GM18868 (cell line): ENCODE measurements at regions not wholly inside any gene's neighbourhood (a gene's known extent, or its start where the extent isn't known, plus 50 kb on each side); places are given as distances from the start of the nearest gene placed in this dataset.

ENCODE experiments used
- ATAC-seq: cut with Tn5 transposase; IDR thresholded peaks from one replicate; pipeline ENCODE4 v1.9.1; 2021; ENCODE audit warnings: mild to moderate bottlenecking, moderate library complexity; ENCODE audit not compliant: unreplicated experiment

DNA sequence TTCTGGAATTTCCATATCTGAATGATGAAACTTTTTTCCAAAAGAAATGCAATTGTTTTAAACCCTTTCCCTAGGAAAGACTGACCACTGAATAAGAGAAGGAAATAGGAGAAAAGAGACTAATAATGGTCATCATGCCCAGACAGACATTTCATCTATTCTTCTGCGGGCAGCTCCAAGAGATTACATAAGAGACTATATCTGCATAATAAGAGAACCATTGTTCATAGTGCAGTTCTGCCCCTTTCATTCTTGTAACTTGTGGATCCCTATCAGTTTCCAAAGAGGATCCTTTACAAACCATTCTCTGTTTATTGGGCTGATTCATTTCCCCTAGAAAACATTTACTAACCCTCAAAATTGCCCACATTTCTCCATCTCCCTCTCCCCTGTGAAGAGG lies 197.8 kb downstream of the FSCB start:
- no peak for ATAC-seq

DNA sequence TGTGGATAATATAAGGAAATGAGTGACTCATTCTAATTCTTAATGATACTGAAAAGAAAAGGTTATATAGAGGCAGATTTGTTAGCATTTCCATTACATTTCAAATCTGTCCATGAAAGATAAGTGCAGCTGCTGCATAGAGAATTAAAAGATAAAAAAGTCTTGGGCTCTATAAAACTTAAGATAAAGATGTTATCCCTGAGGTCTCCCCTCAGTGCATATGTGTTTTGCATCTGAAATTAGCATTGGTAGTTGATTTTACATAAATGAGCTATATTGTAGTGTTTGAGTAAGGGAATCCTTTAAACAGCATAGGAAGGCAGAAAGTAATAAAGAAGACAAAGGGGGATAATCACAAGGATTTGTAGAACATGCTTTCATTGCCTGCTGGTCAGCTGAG lies 206.2 kb downstream of the FSCB start:
- ATAC-seq = no peak

DNA sequence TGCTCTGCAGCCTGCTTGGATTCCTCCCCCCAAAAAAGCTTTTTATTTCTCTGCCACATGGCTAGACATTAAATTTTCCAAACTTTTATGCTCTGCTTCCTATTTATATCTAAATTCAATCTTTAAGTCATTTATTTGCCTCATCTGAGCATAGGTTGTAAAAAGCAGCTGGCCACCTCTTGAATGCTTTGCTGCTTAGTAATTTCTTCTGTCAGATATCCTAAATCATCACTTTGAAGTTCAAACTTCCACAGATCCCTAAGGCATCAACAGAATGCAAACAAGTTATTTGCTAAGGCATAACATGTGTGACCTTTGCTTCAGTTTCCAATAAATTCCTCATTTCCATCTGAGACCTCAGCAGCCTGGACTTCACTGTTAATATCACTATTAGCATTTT lies 209.6 kb downstream of the FSCB start:
- ATAC-seq = no peak

GRCh38 chr14:44291366-44291915 lies 215.6 kb downstream of the FSCB start:
- ATAC-seq = no peak

GRCh38 chr14:44287858-44288257 lies 219.2 kb downstream of the FSCB start:
- ATAC-seq = no peak

DNA sequence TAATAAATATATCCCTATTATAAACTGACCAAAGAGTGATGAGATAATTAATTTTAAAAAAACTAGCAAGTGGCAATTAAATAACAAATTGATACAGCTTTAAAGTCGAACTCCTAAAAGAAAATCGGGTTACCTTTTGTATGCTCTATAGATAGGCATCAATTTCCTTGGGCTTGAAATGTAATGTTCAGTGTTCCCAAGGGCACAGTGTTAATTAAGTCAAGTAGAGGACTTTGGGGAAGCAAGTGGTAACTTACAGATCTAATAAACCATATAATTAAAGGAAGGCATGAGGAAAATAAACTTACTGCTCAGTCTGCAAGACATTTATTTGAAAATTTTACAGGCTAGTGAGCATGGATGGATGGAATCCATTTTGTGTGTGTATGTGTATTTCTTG lies 220.9 kb downstream of the FSCB start:
- no peak for ATAC-seq

DNA sequence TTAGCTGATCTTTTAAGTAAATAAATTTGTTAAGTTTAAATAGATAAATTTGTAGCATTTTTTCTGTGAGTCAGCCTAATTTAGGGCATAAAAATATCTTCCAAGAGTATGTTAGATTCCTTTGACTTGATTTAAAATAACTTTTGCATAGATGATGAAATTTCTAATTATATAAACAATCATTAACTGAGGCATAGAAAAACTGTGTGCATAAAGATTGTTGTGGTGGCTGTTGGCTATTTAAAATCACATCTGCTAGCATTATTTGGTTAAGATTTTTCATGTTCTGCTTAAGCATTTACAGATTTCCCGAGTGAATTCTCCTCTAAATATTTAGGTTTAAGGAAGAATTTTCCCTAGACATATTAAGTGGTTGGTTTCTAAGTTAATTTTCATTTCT lies 223.2 kb downstream of the FSCB start:
- ATAC-seq = no peak

DNA sequence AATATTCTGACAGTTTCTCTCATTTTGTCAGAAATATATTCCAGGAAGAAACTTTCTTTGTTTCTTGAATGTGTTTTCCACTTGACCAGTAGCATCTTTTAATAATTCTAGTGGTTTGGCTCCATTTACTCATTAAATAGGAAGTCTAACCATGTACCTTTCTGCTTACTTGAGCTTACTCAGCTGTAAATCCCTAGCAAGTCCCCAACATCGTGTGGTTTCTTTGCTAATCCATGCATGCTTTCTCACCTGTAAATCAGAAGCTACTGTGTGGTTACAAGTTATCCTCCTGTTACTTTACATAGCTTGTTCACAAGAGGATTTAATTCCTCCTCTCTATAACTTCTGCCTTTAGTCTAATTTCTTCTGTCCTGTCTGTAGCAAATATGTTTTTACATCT lies 227.7 kb downstream of the FSCB start:
- ATAC-seq = no peak

GRCh38 chr14:44271637-44272036 lies 235.4 kb downstream of the FSCB start:
- no peak for ATAC-seq

GRCh38 chr14:44271006-44271405 lies 236.1 kb downstream of the FSCB start:
- ATAC-seq = no peak

DNA sequence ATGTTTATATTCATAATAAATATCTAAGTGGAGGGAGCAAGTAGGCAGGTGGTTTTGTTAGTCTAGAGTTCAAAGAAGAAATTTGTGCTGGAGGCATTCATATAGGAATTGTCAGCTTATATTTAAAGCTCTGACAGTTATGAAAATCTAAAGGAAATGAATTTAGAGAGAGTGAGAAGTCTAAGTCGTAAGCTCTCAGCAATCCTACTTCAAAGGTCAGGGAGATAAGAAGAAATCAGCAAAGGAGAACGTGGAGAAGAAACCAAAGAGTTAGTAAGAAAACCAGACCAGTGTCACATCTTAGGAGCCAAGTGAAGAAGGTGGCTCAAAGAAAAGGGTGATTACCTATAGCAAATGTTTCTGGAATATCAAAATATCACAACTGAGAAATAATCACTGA lies 241.8 kb downstream of the FSCB start:
- no peak for ATAC-seq

DNA sequence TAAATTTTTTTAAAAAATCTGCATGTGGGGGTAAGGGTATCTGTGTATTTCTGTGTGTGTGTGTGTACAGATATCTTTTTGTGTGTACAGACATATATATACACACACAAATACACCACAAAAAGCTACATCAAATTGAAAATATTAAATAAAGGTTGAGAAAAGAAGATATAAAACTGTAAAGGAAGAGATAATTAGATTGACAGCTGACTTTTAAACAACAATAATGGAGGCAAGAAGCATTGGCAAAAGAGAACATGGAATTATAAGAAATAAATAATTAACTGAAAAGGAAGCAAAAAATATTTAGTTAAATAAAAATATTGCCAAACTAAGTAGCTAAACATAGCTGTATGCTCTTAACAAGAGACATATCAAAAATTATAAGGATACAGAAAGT lies 291.4 kb downstream of the FSCB start:
- ATAC-seq = no peak

DNA sequence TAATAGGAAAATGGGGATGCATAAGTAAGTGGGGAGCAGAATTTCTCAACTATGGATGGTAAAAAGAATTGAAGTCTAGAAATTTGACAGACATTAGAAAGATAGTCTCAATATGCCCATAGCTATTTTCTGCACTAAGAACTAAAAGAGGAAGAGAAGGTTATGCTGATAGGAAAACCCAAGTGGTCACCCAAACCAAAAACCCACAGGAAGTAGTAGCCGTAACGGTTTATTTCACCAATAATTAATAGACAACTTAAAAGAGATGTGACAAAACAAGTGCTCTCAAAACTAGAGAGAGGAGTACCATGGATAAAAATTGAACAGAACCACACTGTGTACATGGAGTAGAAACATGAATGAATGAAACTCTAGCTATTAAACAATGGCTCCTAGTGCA lies 295.4 kb downstream of the FSCB start:
- ATAC-seq = no peak

DNA sequence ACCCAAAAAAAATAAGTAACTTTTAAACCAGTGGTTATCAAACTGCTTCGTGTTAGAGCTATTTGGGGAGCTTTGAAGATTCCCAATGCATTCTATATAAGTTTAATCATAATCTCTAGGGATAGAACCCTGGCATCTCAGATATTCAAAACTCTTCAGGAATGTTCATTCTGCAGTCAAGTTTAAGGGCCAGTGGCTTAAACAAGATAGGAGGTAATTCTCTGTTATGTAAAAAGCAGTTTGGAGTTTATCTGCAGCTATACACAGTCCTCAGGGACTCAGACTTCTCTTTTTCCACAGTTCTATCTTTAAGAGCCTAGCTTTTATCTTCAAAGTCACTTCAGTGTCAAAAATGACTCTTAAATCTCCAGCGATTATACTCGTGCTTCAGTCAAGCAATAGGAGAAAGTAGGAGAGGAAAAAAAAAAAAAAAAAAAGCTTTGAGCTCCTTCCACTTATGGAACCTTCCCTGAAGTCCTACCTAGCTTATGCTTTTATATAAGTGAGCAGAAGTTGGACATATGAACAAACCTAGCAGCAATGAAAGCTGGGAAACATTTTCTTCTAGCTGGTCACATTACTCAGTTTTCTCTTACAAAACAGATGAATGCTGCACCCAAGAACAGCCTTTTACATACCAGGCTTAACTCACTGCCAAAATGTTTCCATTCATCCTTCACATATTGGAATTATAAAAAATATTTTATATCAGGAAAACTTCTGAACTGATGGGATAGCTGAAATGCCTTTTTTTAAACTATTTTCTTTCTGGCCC lies 302.8 kb downstream of the FSCB start:
- no peak for ATAC-seq

DNA sequence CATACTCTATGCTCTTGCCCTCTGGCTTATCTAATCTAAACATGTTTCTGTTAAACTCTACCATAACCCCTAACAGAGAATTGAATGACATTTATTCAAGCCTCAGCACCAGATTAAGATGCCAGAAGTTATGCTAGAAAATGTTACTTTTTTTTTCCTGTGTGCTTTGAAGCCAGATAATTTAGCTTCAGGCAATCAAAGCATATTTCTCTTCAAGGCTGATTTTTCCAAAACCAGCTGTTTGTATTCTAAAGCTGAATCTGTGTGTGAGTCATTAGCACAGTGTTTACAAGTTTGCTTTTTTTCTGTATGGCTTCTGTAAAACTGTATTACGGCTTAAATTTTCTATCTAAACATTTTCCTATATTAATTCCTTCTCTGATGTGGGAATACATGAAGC lies 326.1 kb downstream of the FSCB start:
- no peak for ATAC-seq

- no peak for ATAC-seq
Measured at GRCh38 chr14:44170556-44170955, 336.5 kb downstream of the FSCB start.

DNA sequence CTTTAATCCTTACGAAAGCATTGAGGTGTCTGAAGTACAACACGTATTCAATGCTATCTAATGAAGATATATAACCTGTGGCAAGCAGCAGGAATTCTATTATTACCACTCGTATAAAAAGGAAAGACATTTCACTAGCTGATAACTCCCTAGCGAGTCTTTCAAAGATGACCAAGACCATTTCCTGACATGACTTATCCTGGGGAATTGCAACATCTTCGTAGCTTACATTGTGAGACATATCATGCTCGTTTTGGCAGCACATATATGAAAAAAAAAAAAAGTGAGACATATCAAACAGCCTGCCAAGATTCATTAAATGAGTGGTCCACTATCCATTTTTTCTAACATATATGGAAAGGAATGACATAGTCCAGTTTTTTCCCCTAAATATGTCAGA lies 337.0 kb downstream of the FSCB start:
- ATAC-seq = no peak

DNA sequence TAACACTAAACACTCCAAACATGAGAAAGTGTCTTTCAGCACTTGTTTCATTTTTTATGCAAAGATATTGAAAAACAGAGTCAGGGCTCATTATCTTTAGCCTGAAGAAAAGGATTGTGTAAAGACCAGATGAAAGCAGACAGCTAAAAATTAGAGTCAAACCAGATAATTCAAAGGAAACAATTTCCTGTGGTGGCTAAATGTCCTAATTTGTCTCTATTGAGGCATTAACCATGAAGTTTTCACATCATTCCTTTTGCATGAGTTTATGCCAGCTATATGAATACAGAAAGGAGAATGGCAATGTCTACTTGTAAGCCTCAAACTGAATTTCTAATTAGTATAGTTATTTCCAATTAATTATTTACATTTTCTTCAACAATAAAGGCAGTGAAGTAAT lies 338.5 kb downstream of the FSCB start:
- ATAC-seq = no peak

DNA sequence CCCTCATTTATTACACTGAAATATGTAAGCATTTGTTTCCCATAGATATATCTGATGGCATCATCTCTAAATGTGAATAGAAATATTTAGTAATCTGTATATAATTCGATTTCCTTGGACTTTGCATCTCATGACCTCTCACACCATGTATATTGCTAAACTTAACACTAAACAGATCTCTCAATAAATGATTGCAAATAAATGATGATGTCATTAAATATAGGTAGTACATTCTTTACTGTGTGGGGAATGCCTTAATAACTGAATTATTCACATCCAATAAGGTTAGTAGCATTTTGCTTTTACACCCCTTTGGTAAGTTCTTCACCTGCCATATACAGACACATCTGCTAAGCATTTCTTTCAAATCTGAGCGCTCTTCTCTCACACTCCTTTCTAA lies 340.5 kb downstream of the FSCB start:
- ATAC-seq = no peak

- no peak for ATAC-seq
Measured at GRCh38 chr14:44165936-44166335, 341.1 kb downstream of the FSCB start.

DNA sequence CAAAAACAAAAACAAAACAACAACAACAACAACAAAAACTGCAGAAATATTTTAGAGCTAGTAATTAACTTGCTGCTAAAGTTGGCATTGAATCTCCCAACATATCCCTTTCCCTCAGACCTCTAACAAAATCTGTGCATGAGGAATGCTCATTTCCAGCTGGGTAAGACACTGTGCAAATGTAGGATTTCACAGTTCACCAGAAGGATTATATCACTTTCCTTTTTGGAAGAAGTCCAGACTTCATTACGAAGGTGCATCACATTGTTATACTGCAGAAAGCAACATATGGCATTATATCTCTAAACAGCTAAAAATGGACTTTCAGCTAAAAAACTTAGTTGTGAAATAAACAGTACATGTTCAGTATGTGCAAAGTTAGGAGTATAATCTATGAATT lies 341.8 kb downstream of the FSCB start:
- ATAC-seq = no peak

- no peak for ATAC-seq
Measured at GRCh38 chr14:44163946-44164345, 343.1 kb downstream of the FSCB start.

- ATAC-seq = no peak
Measured at GRCh38 chr14:44162197-44162596, 344.9 kb downstream of the FSCB start.
